ENCODE measurements at regions not wholly inside any gene's neighbourhood (a gene's known extent, or its start where the extent isn't known, plus 50 kb on each side); places are given as distances from the start of the nearest gene placed in this dataset.
"Not testable (repeated sequence)": the region's sequence is repeated elsewhere in the genome, so short reads cannot be mapped to it uniquely, and the experiment has no call there.

- DNase-seq, result no peak
Measured at GRCh38 chr4:163991298-163991865, 496.9 kb downstream of the TMA16 start.

GRCh38 chr4:164009435-164009834 is 514.9 kb downstream of the TMA16 start:
- DNase-seq, result no peak

GRCh38 chr4:164011791-164012190 is 517.3 kb downstream of the TMA16 start:
- no peak for DNase-seq

- peak; percentile 6 for DNase-seq
Measured at GRCh38 chr4:164012396-164013027, 518.0 kb downstream of the TMA16 start.

- no peak for DNase-seq
Measured at GRCh38 chr4:164021947-164022346, 527.5 kb downstream of the TMA16 start.

GRCh38 chr4:164023214-164023613 is 528.7 kb downstream of the TMA16 start:
- DNase-seq, result no peak

- DNase-seq, result no peak
Measured at GRCh38 chr4:164027805-164028204, 533.3 kb downstream of the TMA16 start.

GRCh38 chr4:164039482-164039881 is 545.0 kb downstream of the TMA16 start:
- no peak for DNase-seq

- DNase-seq, result no peak
Measured at GRCh38 chr4:164056426-164057142, 562.1 kb downstream of the TMA16 start.

- DNase-seq, result no peak
Measured at GRCh38 chr4:164058776-164059445, 564.4 kb downstream of the TMA16 start.

GRCh38 chr4:164060456-164060855 is 566.0 kb downstream of the TMA16 start:
- no peak for DNase-seq

GRCh38 chr4:164068392-164068791 is 573.9 kb downstream of the TMA16 start:
- no peak for DNase-seq

GRCh38 chr4:164070625-164071024 is 576.1 kb downstream of the TMA16 start:
- no peak for DNase-seq

- DNase-seq, result no peak
Measured at GRCh38 chr4:164081371-164081770, 586.9 kb downstream of the TMA16 start.

- DNase-seq, result no peak
Measured at GRCh38 chr4:164081801-164082200, 587.3 kb downstream of the TMA16 start.

- no peak for DNase-seq
Measured at GRCh38 chr4:164087733-164088132, 593.2 kb downstream of the TMA16 start.

GRCh38 chr4:164095313-164096110 is 601.0 kb downstream of the TMA16 start:
- DNase-seq, result no peak

GRCh38 chr4:164096766-164097518 is 602.5 kb downstream of the TMA16 start:
- DNase-seq, result no peak

- not testable (repeated sequence) for DNase-seq
Measured at GRCh38 chr4:164100741-164101365, 606.4 kb downstream of the TMA16 start.

- no peak for DNase-seq
Measured at GRCh38 chr4:164108971-164109370, 614.5 kb downstream of the TMA16 start.

- no peak for DNase-seq
Measured at GRCh38 chr4:164109503-164109902, 615.0 kb downstream of the TMA16 start.

GRCh38 chr4:164115236-164115635 is 620.7 kb downstream of the TMA16 start:
- DNase-seq, result no peak

All from activated CD4-positive, alpha-beta T cell treated with anti-CD3 and anti-CD28 coated beads, Interleukin-10, Interleukin-2, amounts not matched to agents 100 ng/mL and 50 ng/mL, durations not matched to agents 16 hours and 8 hours (primary cell).